Glutamatergic neuron (in vitro differentiated cells): ENCODE measurements at regions not wholly inside any gene's neighbourhood (a gene's known extent, or its start where the extent isn't known, plus 50 kb on each side); places are given as distances from the start of the nearest gene placed in this dataset.
"Not testable (repeated sequence)": the region's sequence is repeated elsewhere in the genome, so short reads cannot be mapped to it uniquely, and the experiment has no call there.

ENCODE experiments used
- DNase-seq: peaks from one replicate; pipeline ENCODE4 v3.0.0; 2022
- H3K27ac Mint-ChIP-seq: one replicate; pipeline ENCODE4 v1.8.0; 2020; ENCODE audit warnings: mild to moderate bottlenecking, mixed read lengths, inconsistent platforms; ENCODE audit not compliant: unreplicated experiment
- H3K27me3 Mint-ChIP-seq: one replicate; pipeline ENCODE4 v1.8.0; 2020; ENCODE audit warnings: mild to moderate bottlenecking, moderate library complexity, mixed read lengths, inconsistent platforms; ENCODE audit not compliant: unreplicated experiment
- H3K36me3 Mint-ChIP-seq: one replicate; pipeline ENCODE4 v1.8.0; 2020; ENCODE audit warnings: mild to moderate bottlenecking, mixed read lengths, inconsistent platforms; ENCODE audit not compliant: unreplicated experiment
- H3K4me1 Mint-ChIP-seq: one replicate; pipeline ENCODE4 v1.8.0; 2020; ENCODE audit warnings: mild to moderate bottlenecking, low read depth, mixed read lengths, inconsistent platforms; ENCODE audit not compliant: unreplicated experiment
- H3K4me3 Mint-ChIP-seq: one replicate; pipeline ENCODE4 v1.8.0; 2020; ENCODE audit warnings: mild to moderate bottlenecking, mixed read lengths, inconsistent platforms; ENCODE audit not compliant: unreplicated experiment
- H3K9me3 Mint-ChIP-seq: one replicate; pipeline ENCODE4 v1.8.0; 2020; ENCODE audit warnings: mild to moderate bottlenecking, moderate library complexity, mixed read lengths, inconsistent platforms; ENCODE audit not compliant: unreplicated experiment
- TF ChIP-seq, protein P1 (sequence below): fragments of 200-600 bp; sonication (generic); IDR thresholded peaks from one replicate; pipeline ENCODE4 v1.5.0; 2021; ENCODE audit not compliant: partially characterized antibody, unreplicated experiment

DNA sequence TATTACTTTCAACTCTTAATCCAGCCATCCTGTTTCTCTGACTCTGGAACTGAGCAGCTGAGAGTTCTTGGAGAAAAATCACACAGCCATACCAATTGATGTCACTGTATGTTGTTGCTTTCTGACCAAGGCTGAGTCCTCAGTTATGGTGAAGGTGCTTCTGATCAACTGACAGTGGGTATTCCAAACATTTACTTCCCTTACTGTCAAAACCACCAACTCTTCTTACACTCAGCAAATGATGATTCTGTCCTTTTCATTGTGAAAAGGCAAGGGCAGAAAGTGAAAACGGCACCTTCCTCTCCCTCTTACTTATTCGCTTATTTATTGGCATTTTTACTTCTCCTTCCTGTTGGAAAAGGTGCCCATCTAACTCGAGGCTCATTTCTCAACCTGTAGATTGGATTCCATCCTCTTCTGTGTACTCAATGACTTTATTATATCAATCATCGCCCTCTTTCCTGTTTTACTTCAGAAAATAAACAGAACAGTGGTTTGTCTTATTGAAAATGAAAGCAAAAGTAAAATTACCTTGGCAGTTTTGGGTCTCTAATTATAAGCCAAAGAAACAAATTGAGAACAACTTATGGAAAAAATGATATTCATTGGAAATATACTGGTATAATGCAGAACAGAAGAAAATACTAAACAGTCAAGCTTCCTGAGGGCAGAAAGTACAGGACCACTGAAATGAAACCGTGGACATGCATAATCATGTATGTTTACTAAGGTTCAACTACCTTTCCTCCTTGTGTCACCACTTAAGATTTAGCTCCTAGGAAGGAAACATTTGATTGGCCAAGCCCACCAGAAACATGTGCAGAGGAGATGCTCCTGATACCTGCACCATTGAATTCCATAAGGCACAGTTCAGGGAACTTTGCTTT lies 104.5 kb upstream of the CHD1 start:
- H3K27ac Mint-ChIP-seq, result no peak overlapping the region
- H3K27me3 Mint-ChIP-seq, result no peaks in the 10 kb centered on the region
- H3K9me3 Mint-ChIP-seq, result no peaks in the 10 kb centered on the region
- H3K4me3 Mint-ChIP-seq, result no peak overlapping the region
- H3K4me1 Mint-ChIP-seq, result peaks cover 5% of the 10 kb centered on the region
- H3K36me3 Mint-ChIP-seq, result no peaks in the 10 kb centered on the region
- DNase-seq, result no peak
- TF ChIP-seq, protein P1, sequence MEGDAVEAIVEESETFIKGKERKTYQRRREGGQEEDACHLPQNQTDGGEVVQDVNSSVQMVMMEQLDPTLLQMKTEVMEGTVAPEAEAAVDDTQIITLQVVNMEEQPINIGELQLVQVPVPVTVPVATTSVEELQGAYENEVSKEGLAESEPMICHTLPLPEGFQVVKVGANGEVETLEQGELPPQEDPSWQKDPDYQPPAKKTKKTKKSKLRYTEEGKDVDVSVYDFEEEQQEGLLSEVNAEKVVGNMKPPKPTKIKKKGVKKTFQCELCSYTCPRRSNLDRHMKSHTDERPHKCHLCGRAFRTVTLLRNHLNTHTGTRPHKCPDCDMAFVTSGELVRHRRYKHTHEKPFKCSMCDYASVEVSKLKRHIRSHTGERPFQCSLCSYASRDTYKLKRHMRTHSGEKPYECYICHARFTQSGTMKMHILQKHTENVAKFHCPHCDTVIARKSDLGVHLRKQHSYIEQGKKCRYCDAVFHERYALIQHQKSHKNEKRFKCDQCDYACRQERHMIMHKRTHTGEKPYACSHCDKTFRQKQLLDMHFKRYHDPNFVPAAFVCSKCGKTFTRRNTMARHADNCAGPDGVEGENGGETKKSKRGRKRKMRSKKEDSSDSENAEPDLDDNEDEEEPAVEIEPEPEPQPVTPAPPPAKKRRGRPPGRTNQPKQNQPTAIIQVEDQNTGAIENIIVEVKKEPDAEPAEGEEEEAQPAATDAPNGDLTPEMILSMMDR, result no peak

DNA sequence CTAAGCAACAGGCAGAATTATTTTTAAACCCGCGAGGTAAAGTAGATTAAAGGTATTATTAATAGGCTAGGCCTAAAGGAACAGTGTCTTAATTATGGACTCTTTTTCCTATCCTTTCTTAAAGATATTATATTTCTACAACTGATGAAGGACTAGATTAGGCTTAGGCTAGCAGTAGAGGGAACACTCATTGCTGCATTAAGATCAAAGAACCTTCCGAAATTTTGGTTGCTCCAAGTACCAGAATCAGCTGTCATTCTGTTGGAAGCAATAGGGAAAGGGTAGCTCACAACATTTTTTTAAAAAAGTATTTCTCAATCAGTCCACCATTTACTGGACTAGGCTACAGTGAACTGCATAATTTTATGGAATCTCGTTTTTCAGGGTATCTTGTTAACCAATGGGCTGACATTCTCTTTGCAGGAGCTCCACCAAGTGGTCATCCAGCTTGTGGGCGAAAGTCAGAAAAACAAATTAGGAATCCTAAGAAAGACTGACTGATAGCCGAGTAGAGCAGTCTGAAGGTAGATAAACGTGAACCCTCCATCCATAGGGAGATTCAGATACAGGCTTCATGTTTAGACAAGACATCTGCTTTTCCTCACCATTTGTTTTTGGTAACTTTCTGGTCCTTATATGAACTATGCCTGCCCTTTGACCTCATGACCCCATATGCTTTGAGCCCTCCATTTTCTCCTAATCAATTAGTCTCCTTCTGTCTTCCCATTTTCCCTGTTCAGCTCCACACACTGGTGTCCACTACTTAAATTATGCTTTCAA lies 103.6 kb upstream of the CHD1 start:
- DNase-seq, result no peak
- H3K27ac Mint-ChIP-seq, result no peak overlapping the region
- no peak overlapping the region for H3K4me3 Mint-ChIP-seq
- peaks cover 5% of the 10 kb centered on the region for H3K4me1 Mint-ChIP-seq
- H3K36me3 Mint-ChIP-seq, result no peaks in the 10 kb centered on the region
- TF ChIP-seq, protein P1, result peak; percentile 31
- H3K27me3 Mint-ChIP-seq, result no peaks in the 10 kb centered on the region
- H3K9me3 Mint-ChIP-seq, result no peaks in the 10 kb centered on the region

DNA sequence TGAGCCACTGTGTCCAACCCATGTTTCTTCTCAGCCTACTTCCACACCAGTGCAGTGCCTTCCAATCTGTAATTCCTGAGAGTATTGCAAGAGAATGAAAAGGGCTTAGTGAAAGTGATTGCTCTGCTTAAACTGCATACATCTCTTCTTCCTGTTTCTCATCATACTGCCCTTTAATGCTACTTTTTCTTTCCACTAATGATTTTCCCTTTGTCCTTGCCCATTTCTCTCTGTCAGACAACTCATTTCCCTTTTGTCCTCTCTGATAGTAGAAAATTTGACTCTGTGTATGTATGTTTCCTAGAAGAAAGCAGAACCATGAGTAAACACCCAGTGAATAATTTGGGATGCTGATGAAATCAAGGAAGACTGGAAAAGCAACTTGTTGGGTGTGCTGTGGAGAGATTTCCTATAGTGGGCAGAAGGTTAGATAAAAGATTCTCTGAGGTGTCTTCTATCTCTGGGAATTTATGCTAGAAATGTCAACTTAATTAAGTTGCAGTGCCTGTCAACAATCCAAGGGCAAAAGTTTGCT lies 102.2 kb upstream of the CHD1 start:
- peaks cover 5% of the 10 kb centered on the region for H3K4me1 Mint-ChIP-seq
- no peaks in the 10 kb centered on the region for H3K27me3 Mint-ChIP-seq
- TF ChIP-seq, protein P1, result no peak
- no peak overlapping the region for H3K27ac Mint-ChIP-seq
- H3K9me3 Mint-ChIP-seq, result no peaks in the 10 kb centered on the region
- no peaks in the 10 kb centered on the region for H3K36me3 Mint-ChIP-seq
- no peak for DNase-seq
- no peak overlapping the region for H3K4me3 Mint-ChIP-seq

DNA sequence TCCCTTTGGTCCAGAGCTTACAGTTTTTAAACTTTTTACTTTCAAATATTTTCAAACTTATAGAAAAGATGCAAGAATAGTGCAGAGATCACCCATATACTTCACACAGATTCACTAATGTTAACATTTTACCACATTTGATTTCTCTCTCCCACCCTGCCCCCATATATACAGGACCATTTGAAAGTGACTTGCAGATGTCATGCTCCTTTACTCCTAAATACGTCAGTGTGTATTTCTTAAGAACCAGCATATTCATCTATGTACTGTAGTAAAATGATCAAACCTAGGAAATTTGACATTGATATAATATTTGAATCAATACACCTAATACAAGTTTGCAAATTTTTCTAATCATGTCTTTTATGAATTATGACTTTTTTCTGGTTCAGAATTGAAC lies 100.4 kb upstream of the CHD1 start:
- no peak overlapping the region for H3K4me3 Mint-ChIP-seq
- H3K27me3 Mint-ChIP-seq, result no peaks in the 10 kb centered on the region
- TF ChIP-seq, protein P1, result no peak
- H3K36me3 Mint-ChIP-seq, result no peaks in the 10 kb centered on the region
- H3K4me1 Mint-ChIP-seq, result peaks cover 5% of the 10 kb centered on the region
- H3K27ac Mint-ChIP-seq, result no peak overlapping the region
- DNase-seq, result no peak
- H3K9me3 Mint-ChIP-seq, result no peaks in the 10 kb centered on the region

DNA sequence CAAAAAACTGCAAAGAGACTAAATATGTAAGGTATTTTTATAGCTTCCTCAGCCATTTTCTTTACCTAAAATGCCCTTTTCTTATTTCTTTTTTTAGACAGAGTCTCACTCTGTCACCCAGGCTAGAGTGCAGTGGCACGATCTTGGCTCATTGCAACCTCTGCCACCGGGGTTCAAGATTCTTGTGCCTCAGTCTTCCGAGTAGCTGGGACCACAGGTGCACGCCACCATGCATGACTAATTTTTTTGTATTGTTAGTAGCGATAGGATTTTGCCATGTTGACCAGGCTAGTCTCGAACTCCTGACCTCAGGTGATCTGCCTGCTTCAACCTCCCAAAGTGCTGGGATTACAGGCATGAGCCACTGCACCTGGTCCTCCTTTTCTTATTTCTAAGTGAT lies 99.4 kb upstream of the CHD1 start:
- not testable (repeated sequence) for DNase-seq, H3K9me3 Mint-ChIP-seq, H3K27me3 Mint-ChIP-seq, H3K4me3 Mint-ChIP-seq, H3K27ac Mint-ChIP-seq, H3K4me1 Mint-ChIP-seq, H3K36me3 Mint-ChIP-seq
